Subcutaneous abdominal adipose tissue (tissue), 5 donors: ENCODE measurements at regions not wholly inside any gene's neighbourhood (a gene's known extent, or its start where the extent isn't known, plus 50 kb on each side); places are given as distances from the start of the nearest gene placed in this dataset.

ENCODE experiments used
- H3K27ac ChIP-seq: one replicate; pipeline ENCODE4 v1.7.0; 2013; ENCODE audit warnings: low read depth, mild to moderate bottlenecking, inconsistent platforms, low read length, moderate library complexity
- H3K27me3 ChIP-seq, 5 donors: one replicate each; pipeline ENCODE4 v1.7.0; 2013; ENCODE audit warnings: low read length in 5 of 5, inconsistent platforms in 1 of 5; ENCODE audit not compliant: control insufficient read depth in 5 of 5, insufficient read depth in 4 of 5
- H3K36me3 ChIP-seq, 5 donors: one replicate each; pipeline ENCODE4 v1.7.0; 2013; ENCODE audit warnings: low read length in 5 of 5; ENCODE audit not compliant: control insufficient read depth in 5 of 5, insufficient read depth in 5 of 5
- H3K4me1 ChIP-seq, 5 donors: one replicate each; pipeline ENCODE4 v1.7.0; 2013; ENCODE audit warnings: low read length in 5 of 5, mild to moderate bottlenecking in 3 of 5, moderate library complexity in 1 of 5; ENCODE audit not compliant: control insufficient read depth in 5 of 5, insufficient read depth in 5 of 5
- H3K4me3 ChIP-seq, 5 donors: one replicate each; pipeline ENCODE4 v1.7.0; 2013; ENCODE audit warnings: low read length in 5 of 5, low read depth in 1 of 5
- H3K9ac ChIP-seq, 5 donors: one replicate each; pipeline ENCODE4 v1.7.0; 2013; ENCODE audit warnings: low read length in 5 of 5, mild to moderate bottlenecking in 4 of 5, moderate library complexity in 3 of 5
- H3K9me3 ChIP-seq, 5 donors: one replicate each; pipeline ENCODE4 v1.7.0; 2013; ENCODE audit warnings: low read length in 5 of 5; ENCODE audit not compliant: control insufficient read depth in 5 of 5
- donor health status: healthy.
- donor health status: healthy.
- donor health status: healthy.
- donor health status: healthy.
- donor health status: healthy.

- Histone ChIP-seq H3K4me3 (no peak overlapping the region), H3K4me1 (peaks cover 0 to 1% (median 0%) of the 10 kb centered on the region in 5 donors), H3K9me3 (peaks cover 2 to 88% (median 69%) of the 10 kb centered on the region in 5 donors), H3K36me3 (no peaks in the 10 kb centered on the region), H3K27ac (no peak overlapping the region), H3K9ac (no peak overlapping the region), H3K27me3 (no peaks in the 10 kb centered on the region)
These were observed 199.1 kb downstream of the UBE3A start for GRCh38 chr15:25239471-25240345.

- Histone ChIP-seq H3K4me1 (peaks cover 0 to 1% (median 0%) of the 10 kb centered on the region in 5 donors), H3K9ac (no peak overlapping the region), H3K9me3 (peaks cover 2 to 89% (median 65%) of the 10 kb centered on the region in 5 donors)
These were observed 198.3 kb downstream of the UBE3A start for GRCh38 chr15:25240461-25241021.

GRCh38 chr15:25241241-25241801 is 197.5 kb downstream of the UBE3A start:
- H3K4me1 ChIP-seq = peaks cover 0 to 1% (median 0%) of the 10 kb centered on the region in 5 donors
- no peaks in the 10 kb centered on the region for H3K36me3 ChIP-seq
- peaks cover 2 to 91% (median 68%) of the 10 kb centered on the region in 5 donors for H3K9me3 ChIP-seq
- no peaks in the 10 kb centered on the region for H3K27me3 ChIP-seq
- H3K9ac ChIP-seq = no peak overlapping the region
- H3K4me3 ChIP-seq = peak overlapping the region in 1 of 5 donors; percentile 1
- no peak overlapping the region for H3K27ac ChIP-seq

More at GRCh38 chr15:25240461-25241021, 198.3 kb downstream of the UBE3A start:
- no peaks in the 10 kb centered on the region for H3K27me3 ChIP-seq
- peak overlapping the region in 1 of 5 donors; percentile 1 for H3K4me3 ChIP-seq
- H3K27ac ChIP-seq = no peak overlapping the region
- no peaks in the 10 kb centered on the region for H3K36me3 ChIP-seq

DNA sequence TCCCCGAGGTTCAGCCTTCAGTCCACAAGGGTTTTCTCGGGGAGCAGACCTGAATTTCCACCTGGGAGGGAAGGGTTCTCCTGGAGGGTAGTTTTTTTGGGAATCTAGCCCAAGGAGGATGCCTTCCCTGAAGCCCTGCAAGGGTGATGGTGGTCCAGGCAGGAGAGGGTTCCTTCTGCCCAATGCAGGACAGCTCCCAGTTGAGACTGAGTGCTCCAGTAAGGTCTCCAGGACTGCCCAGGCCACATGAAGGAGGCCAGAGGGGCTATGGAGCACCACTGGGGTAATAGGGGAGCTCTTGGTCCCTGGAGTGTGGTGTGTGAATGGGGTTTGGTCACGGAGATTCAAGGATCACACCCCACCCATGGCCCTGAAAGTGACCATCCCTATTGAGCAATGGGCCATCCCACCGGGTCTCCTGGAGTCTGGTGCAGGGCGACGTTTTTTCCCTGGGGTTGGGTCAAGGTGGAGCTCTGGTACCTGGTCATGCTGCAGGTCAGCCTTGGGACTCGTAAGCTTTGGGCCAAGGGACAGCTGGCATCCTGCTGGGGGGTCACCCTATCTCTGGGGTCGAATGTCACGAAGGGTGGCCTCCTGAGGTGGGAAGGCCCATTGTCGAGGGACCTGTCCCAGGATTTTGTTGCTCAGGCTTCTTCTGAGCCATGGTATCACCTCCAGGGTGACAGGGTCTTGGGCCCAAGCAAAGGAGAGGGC is 196.5 kb downstream of the UBE3A start:
- H3K27ac ChIP-seq = no peak overlapping the region
- H3K9me3 ChIP-seq = peaks cover 2 to 89% (median 70%) of the 10 kb centered on the region in 5 donors
- H3K36me3 ChIP-seq = no peaks in the 10 kb centered on the region
- no peak overlapping the region for H3K9ac ChIP-seq
- H3K27me3 ChIP-seq = no peaks in the 10 kb centered on the region
- peaks cover 0 to 1% (median 0%) of the 10 kb centered on the region in 5 donors for H3K4me1 ChIP-seq
- peak overlapping the region in 1 of 5 donors; percentile 42 for H3K4me3 ChIP-seq

GRCh38 chr15:25242957-25243799 is 195.6 kb downstream of the UBE3A start:
- peaks cover 0 to 1% (median 0%) of the 10 kb centered on the region in 5 donors for H3K4me1 ChIP-seq
- peaks cover 2 to 87% (median 68%) of the 10 kb centered on the region in 5 donors for H3K9me3 ChIP-seq
- no peak overlapping the region for H3K27ac ChIP-seq
- H3K9ac ChIP-seq = no peak overlapping the region
- peak overlapping the region in 2 of 5 donors; percentile 29 to 42 for H3K4me3 ChIP-seq
- H3K27me3 ChIP-seq = no peaks in the 10 kb centered on the region
- no peaks in the 10 kb centered on the region for H3K36me3 ChIP-seq

DNA sequence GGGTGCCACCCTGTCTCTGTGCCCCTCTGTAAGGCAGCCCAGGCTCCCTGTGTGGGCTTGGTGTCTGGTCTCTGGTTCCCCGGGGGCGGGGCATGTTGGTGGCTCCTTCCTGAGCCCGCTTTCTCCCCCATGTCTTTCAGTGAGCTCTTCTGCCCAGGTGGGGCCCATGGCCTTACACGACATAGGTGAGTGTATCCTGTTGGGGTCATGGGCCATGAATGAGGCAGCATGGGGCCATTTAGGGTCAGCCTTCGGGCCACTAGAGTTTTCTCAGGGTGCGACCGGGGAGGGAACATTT is 195.1 kb downstream of the UBE3A start:
- Histone ChIP-seq H3K4me1 (no peaks in the 10 kb centered on the region), H3K9me3 (peaks cover 2 to 87% (median 68%) of the 10 kb centered on the region in 5 donors), H3K9ac (no peak overlapping the region), H3K36me3 (no peaks in the 10 kb centered on the region), H3K4me3 (no peak overlapping the region), H3K27ac (no peak overlapping the region), H3K27me3 (no peaks in the 10 kb centered on the region)

DNA sequence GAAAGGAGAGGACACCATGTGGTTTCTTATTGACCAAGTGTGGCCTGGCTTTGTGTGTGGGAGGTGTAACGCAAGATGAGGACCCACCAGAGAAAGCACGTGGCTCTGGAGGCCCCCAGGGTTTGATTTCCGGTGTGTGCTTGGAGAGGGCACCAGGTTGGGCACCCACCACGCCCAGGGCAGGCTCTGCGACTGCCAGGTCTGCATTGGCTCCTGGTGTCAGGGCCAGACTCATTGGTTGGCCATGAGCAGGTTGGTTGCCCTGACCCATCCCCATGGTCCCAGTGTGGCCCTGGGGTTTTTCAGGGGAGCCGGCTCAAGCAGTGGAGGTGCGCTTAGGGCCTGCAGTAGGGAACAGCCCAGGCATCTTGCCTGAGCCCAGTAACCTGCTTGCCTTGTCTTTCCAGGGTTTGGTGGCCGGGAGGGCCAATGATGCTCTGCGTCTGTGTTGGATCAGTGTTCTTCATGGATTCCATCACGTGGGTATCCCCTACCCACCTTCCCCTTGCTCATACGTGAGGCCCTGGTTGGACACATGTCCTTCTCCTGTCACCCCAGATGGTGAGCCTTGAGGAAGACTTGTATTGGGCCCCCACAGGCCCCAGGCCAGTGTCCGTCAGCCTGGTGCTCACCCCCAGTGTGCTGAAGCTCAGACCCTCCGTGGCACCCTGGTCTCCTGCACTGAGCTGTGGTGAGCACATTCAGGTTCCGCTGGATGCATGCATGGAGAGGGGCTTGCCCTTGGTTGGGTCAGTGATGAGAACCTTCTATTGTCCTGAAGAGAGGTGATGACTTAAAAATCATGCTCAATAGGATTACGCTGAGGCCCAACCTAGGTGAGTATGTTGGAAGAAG is 193.9 kb downstream of the UBE3A start:
- no peak overlapping the region for H3K9ac ChIP-seq
- no peak overlapping the region for H3K4me3 ChIP-seq
- H3K4me1 ChIP-seq = no peaks in the 10 kb centered on the region
- no peaks in the 10 kb centered on the region for H3K36me3 ChIP-seq
- H3K27ac ChIP-seq = no peak overlapping the region
- H3K9me3 ChIP-seq = peaks cover 2 to 88% (median 67%) of the 10 kb centered on the region in 5 donors
- no peaks in the 10 kb centered on the region for H3K27me3 ChIP-seq

GRCh38 chr15:25245801-25246622 is 192.8 kb downstream of the UBE3A start:
- Histone ChIP-seq H3K36me3 (no peaks in the 10 kb centered on the region), H3K4me3 (peak overlapping the region in 1 of 5 donors; percentile 1), H3K9ac (no peak overlapping the region), H3K27ac (no peak overlapping the region), H3K27me3 (no peaks in the 10 kb centered on the region), H3K9me3 (peaks cover 2 to 88% (median 60%) of the 10 kb centered on the region in 5 donors), H3K4me1 (no peaks in the 10 kb centered on the region)
